ENCODE measurements at regions not wholly inside any gene's neighbourhood (a gene's known extent, or its start where the extent isn't known, plus 50 kb on each side); places are given as distances from the start of the nearest gene placed in this dataset.

DNA sequence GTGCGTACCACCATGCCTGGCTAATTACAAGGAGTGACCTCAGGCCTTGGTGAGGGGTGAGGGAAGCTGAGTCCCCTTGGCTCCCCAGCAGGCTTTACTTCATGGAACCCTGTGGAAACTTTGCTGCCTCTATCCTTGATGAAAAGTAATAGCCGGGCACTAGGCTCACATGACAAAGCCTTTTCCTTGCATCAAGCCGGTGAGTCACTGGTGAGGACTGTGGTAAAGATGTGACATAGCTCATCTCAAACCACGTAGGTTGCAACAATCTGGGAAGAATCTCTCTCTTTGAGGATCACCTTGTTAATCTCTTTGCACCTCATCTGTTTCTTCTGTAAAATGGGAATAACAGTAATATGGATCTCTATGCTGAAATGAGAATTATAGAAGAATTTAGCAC lies 116.3 kb upstream of the SLC25A48 start:
- TF ChIP-seq, protein P1, sequence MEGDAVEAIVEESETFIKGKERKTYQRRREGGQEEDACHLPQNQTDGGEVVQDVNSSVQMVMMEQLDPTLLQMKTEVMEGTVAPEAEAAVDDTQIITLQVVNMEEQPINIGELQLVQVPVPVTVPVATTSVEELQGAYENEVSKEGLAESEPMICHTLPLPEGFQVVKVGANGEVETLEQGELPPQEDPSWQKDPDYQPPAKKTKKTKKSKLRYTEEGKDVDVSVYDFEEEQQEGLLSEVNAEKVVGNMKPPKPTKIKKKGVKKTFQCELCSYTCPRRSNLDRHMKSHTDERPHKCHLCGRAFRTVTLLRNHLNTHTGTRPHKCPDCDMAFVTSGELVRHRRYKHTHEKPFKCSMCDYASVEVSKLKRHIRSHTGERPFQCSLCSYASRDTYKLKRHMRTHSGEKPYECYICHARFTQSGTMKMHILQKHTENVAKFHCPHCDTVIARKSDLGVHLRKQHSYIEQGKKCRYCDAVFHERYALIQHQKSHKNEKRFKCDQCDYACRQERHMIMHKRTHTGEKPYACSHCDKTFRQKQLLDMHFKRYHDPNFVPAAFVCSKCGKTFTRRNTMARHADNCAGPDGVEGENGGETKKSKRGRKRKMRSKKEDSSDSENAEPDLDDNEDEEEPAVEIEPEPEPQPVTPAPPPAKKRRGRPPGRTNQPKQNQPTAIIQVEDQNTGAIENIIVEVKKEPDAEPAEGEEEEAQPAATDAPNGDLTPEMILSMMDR (IDR thresholded peaks at IDR 0.05; ENCODE audit: poor library complexity) = no peak
- TF ChIP-seq EZH2 (IDR thresholded peaks at IDR 0.05; ENCODE audit: borderline replicate concordance) = no peak
